ENCODE measurements at regions not wholly inside any gene's neighbourhood (a gene's known extent, or its start where the extent isn't known, plus 50 kb on each side); places are given as distances from the start of the nearest gene placed in this dataset.

- no peak for DNase-seq
These were observed 424.0 kb upstream of the C2CD4B start for GRCh38 chr15:62588938-62589670.

GRCh38 chr15:62591842-62592838, 427.1 kb upstream of the C2CD4B start:
- no peak for DNase-seq

- DNase-seq, result no peak
These were observed 427.8 kb upstream of the C2CD4B start for GRCh38 chr15:62592920-62593319.

DNA sequence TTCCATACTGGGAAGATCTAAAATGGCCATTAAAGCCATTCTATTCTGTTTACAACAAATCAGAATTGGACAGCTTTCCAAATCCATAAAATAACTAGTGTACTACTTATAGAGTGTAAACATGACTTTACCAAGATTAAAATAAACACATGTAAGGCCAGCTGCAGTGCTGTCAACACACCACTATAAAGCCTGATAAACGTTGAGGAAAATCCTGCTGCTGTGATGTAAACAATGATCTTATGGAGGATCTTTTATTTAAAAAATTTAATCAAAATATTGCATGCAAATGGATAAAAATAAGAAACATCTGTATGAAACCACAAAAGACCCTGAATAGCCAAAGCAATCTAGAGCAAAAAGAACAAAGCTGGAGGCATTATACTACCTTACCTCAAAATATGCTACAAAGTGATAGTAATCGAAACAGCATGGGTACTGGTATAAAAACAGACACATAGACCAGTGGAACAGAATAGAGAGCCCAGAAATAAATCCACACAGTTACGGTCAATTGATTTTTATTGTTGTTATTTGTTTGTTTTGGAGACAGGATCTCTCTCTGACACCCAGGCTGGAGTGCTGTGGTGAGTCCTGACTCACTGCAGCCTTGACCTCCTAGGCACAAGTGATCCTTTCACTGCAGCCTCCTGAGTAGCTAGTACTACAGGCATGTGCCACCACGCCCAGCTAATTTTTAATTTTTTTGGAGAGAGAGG, 428.8 kb upstream of the C2CD4B start:
- no peak for DNase-seq

DNA sequence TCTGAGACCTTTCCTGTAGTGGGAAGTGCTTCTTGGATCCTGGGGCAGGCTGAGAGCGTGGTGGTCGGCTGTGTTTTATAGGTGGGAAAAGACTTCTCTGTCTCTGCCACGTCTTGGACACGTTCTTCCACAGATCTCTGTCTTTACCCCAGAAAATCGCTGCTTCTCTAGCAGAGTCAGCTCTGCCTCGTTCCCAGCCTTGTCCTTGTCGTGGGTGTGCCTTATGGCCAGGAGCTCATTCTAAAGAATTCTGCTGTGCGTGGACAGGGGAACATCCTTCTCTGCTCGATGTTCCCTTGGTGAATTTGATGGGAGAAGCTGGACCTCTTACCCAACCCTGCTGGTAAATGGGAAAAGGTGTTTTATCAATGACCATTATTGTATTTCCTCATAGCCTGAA, 433.1 kb upstream of the C2CD4B start:
- no peak for DNase-seq

- no peak for DNase-seq
These were observed 435.0 kb upstream of the C2CD4B start for GRCh38 chr15:62599791-62600777.

DNA sequence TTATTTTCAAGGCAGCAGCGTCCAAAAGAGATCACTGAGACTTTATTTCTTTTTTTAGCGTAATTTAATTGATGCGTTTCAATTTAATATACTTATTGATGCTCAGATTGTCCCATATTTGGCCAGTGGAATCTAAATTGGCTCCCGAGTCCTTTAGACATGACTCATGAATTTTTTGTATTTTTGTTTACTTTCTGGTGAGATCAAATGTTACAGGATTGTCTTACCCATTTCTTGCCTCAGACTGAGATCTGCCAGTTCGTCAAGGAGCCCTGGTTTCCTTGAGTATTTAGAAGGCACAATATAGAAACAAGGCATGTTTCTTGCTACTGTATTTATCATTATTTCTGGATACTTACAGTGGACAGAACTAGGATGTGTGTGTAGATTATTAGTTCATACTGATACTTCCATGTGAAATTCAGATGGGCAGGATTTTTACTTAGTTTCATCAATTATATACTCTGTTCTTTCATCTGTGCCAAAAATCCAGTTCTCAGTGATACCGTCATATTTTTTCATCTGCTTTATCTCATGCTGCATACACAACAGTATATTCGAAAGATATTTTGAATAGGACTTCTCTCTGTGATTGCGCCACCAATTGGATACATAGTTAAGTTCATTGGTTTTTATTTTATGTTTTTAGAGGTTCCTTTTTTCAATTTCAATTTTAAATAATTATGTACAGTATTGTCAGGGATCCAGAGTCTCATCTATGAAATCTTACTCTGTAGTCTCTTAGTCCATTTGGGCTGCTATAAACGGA, 436.9 kb upstream of the C2CD4B start:
- no peak for DNase-seq

DNA sequence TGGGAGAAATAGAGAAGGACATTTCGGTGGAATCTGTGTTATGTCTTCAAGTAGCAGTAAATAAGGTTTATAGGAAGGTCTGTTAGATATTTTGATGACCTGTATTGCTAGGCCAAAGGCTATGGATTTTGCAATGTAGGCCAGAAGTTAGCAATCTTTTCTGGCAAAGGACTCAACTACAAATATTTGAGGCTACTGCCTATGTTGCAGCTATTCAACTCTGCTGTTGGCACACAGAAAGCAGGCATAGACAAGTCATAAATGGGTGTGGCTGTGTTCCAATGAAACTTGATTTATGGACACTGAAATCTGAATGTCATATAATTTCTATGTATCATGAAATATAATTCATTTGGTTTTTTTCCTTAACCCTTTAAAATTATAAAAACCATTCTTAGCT, 438.7 kb upstream of the C2CD4B start:
- no peak for DNase-seq

GRCh38 chr15:62605282-62605681, 437.3 kb upstream of the TPM1 start:
- peak; percentile 26 for DNase-seq

GRCh38 chr15:62606376-62607113, 436.0 kb upstream of the TPM1 start:
- DNase-seq, result no peak

- DNase-seq, result no peak
These were observed 435.5 kb upstream of the TPM1 start for GRCh38 chr15:62607114-62607462.

- DNase-seq, result no peak
These were observed 434.9 kb upstream of the TPM1 start for GRCh38 chr15:62607643-62608042.

GRCh38 chr15:62608369-62608768, 434.2 kb upstream of the TPM1 start:
- DNase-seq, result no peak

- DNase-seq, result no peak
These were observed 432.2 kb upstream of the TPM1 start for GRCh38 chr15:62610265-62610869.

- DNase-seq, result no peak
These were observed 431.5 kb upstream of the TPM1 start for GRCh38 chr15:62611002-62611401.

DNA sequence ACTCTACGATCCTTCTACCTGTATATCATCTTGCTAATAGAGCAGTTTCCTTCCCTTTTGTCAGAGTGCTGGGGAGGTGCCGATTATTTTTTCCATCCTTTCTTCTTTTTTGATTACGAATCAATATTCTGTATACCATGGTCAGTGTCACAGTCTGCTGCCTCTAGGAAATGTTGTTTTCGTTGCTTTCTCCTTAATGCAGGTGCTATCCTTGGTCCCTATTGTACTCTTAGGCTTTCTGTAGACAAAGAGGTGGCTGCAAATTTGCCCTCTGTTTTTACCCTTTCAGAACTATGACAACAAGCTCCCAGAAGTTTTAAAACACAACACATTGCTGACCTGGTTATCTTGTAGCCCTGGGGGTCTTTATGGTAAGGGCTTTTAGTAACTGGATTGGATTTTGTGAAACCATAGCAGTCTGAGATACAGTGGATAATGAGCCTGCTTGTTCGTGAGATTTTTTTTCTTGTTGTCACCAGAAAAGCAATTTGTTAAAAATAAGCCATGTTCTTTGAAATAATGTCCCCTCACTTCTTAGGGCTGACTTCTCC, 430.3 kb upstream of the TPM1 start:
- DNase-seq, result no peak

DNA sequence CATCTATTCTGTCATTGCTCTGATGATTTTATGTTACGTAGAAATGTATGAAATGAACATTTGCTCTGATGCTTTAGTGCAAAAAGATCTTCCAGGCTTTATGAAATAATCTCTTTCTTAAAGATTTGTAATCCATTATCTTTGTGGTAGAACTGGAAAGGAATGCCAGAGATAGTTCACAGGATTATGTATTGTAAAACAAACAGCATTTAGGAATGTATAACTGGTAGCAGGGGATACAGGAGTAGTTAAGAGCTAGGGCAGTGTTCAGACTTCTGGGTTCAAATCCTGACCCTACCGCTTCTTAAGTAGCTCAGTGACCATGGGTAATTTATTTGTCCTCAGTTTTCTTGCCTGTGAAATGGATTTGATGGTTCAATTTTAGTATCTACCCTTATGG, 429.8 kb upstream of the TPM1 start:
- no peak for DNase-seq

- no peak for DNase-seq
These were observed 425.8 kb upstream of the TPM1 start for GRCh38 chr15:62616746-62617145.

- DNase-seq, result no peak
These were observed 424.8 kb upstream of the TPM1 start for GRCh38 chr15:62617741-62618140.

DNA sequence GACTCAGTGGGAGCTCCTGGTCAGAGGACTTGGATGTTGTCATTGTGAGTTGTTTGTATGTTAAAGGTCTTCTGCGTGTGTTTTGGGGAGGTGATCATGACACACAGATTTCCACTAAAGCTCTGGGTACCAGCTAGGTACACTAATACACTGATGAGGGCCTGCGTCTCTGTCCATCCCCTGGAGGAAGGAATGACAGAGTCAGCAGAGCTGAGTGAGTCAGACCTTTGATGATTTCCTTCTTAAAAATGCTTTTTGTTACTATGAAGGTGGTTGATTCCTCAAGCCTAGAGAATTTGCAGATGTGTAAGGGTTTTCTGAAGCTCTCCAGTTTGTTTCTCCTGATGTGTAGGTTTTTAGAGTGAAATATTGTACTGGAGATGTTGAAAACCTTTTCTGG, 424.1 kb upstream of the TPM1 start:
- no peak for DNase-seq

Data from hindlimb muscle (tissue), 1 donor.